ENCODE measurements at regions not wholly inside any gene's neighbourhood (a gene's known extent, or its start where the extent isn't known, plus 50 kb on each side); places are given as distances from the start of the nearest gene placed in this dataset.

DNA sequence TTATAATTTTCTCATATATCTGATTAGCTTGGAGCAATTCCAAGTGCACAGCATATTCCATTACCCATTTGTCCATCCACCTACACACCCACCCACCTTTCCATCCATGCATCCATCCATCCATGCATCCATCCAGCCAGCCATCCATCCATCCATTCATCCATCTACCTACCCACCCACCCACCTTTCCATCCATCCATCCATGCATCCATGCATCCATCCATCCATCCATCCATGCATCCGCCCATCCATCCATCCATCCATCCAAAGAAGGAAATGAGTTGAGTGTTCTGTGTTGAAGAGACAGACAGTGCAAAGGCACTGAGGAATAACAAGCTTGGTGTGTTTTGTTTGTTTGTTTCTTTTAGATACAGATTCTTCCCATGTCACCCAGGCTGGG lies 78.7 kb upstream of the FAM20A start:
- TF ChIP-seq, protein P1, sequence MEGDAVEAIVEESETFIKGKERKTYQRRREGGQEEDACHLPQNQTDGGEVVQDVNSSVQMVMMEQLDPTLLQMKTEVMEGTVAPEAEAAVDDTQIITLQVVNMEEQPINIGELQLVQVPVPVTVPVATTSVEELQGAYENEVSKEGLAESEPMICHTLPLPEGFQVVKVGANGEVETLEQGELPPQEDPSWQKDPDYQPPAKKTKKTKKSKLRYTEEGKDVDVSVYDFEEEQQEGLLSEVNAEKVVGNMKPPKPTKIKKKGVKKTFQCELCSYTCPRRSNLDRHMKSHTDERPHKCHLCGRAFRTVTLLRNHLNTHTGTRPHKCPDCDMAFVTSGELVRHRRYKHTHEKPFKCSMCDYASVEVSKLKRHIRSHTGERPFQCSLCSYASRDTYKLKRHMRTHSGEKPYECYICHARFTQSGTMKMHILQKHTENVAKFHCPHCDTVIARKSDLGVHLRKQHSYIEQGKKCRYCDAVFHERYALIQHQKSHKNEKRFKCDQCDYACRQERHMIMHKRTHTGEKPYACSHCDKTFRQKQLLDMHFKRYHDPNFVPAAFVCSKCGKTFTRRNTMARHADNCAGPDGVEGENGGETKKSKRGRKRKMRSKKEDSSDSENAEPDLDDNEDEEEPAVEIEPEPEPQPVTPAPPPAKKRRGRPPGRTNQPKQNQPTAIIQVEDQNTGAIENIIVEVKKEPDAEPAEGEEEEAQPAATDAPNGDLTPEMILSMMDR (IDR thresholded peaks at IDR 0.05), result no peak
- TF ChIP-seq POLR2AphosphoS5 (IDR thresholded peaks at IDR 0.05; ENCODE audit: low read depth, low read length), result no peak
- TF ChIP-seq SIN3A (IDR thresholded peaks at IDR 0.05; ENCODE audit: borderline replicate concordance, insufficient read depth, low read depth, low read length), result no peak
